ENCODE measurements at regions not wholly inside any gene's neighbourhood (a gene's known extent, or its start where the extent isn't known, plus 50 kb on each side); places are given as distances from the start of the nearest gene placed in this dataset.

- TF ChIP-seq CTCF (IDR thresholded peaks at IDR 0.05) (peak in 1 of 6 experiments; percentile 11), POLR2A (IDR thresholded peaks at IDR 0.05) (no peak)
Measured at GRCh38 chr5:41637869-41638268, 127.5 kb upstream of the PLCXD3 start.

Measured in adrenal gland (tissue), 5 donors.